ENCODE measurements at regions not wholly inside any gene's neighbourhood (a gene's known extent, or its start where the extent isn't known, plus 50 kb on each side); places are given as distances from the start of the nearest gene placed in this dataset.

DNA sequence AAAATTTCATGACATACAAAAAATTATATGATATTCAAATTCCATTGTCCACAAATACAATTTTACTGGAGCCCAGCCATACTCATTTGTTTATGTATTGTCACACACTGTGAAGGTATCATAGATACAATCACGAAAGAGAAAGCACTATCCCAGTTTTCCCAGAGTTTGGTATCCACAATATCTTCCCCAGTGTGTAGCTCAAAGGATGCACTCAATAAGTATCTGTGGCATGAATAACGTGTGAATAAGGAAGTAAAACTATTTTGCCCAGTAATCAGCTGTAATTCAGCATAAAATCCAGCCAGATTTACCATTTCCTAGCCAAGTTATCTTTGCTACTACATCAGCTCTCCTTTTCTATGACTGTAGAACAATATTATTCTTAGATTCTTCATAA is 131.3 kb upstream of the KCNMB2 start:
- Mint-ChIP-seq H3K9me3 (ENCODE audit: low read depth) (peaks cover 4% of the 10 kb centered on the region), H3K4me1 (ENCODE audit: low read depth) (peaks cover 17% of the 10 kb centered on the region), H3K27ac (ENCODE audit: unreplicated experiment) (no peak overlapping the region), H3K4me3 (ENCODE audit: unreplicated experiment) (no peak overlapping the region), H3K36me3 (ENCODE audit: low read depth) (no peaks in the 10 kb centered on the region), H3K27me3 (ENCODE audit: low read depth) (no peaks in the 10 kb centered on the region)
- TF ChIP-seq, protein P1, sequence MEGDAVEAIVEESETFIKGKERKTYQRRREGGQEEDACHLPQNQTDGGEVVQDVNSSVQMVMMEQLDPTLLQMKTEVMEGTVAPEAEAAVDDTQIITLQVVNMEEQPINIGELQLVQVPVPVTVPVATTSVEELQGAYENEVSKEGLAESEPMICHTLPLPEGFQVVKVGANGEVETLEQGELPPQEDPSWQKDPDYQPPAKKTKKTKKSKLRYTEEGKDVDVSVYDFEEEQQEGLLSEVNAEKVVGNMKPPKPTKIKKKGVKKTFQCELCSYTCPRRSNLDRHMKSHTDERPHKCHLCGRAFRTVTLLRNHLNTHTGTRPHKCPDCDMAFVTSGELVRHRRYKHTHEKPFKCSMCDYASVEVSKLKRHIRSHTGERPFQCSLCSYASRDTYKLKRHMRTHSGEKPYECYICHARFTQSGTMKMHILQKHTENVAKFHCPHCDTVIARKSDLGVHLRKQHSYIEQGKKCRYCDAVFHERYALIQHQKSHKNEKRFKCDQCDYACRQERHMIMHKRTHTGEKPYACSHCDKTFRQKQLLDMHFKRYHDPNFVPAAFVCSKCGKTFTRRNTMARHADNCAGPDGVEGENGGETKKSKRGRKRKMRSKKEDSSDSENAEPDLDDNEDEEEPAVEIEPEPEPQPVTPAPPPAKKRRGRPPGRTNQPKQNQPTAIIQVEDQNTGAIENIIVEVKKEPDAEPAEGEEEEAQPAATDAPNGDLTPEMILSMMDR (IDR thresholded peaks at IDR 0.05), result no peak
- no peak for DNase-seq (ENCODE audit: low spot score)

DNA sequence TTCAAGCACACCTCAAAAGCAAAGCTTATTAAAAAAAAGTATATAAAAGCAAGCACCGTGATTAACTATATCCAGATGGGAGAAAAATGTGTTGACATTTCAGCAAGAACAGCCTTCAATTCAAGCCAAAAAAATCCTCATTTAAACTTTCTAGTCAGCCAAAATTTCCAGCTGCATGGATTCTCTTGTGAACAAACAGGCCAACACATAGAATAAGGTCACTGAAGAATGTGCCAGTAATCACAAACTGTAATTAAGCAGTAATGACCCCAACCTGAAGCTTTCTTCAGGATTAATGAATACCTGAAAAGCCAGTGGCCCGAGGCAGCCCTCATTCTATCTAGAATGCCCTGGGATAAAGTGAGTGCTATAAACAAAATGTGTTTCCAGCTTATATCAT is 130.7 kb upstream of the KCNMB2 start:
- no peaks in the 10 kb centered on the region for H3K36me3 Mint-ChIP-seq (ENCODE audit: low read depth)
- H3K4me3 Mint-ChIP-seq (ENCODE audit: unreplicated experiment), result no peak overlapping the region
- DNase-seq (ENCODE audit: low spot score), result no peak
- peaks cover 17% of the 10 kb centered on the region for H3K4me1 Mint-ChIP-seq (ENCODE audit: low read depth)
- H3K9me3 Mint-ChIP-seq (ENCODE audit: low read depth), result no peaks in the 10 kb centered on the region
- H3K27me3 Mint-ChIP-seq (ENCODE audit: low read depth), result no peaks in the 10 kb centered on the region
- TF ChIP-seq, protein P1 (IDR thresholded peaks at IDR 0.05), result no peak
- no peak overlapping the region for H3K27ac Mint-ChIP-seq (ENCODE audit: unreplicated experiment)

DNA sequence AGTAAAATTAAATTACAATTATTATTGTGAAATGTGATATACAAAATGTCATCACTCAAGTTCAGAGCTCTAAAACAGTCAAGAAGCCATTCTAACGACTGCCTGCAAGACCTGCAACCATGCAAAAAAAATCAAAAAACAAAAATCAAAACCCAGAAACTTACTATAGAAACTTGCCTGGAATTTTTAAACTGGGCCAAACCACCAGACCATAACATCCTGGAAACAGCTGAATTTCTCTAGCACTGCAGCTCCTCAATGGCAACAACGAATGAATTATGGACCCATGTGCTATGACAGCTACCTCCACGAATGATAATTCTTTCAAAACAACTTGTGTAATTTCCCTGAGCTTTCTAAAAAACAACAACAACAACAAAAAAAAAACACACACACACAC is 130.0 kb upstream of the KCNMB2 start:
- Mint-ChIP-seq H3K9me3 (ENCODE audit: low read depth) (no peaks in the 10 kb centered on the region), H3K27ac (ENCODE audit: unreplicated experiment) (no peak overlapping the region)
- TF ChIP-seq, protein P1 (IDR thresholded peaks at IDR 0.05), result no peak

DNA sequence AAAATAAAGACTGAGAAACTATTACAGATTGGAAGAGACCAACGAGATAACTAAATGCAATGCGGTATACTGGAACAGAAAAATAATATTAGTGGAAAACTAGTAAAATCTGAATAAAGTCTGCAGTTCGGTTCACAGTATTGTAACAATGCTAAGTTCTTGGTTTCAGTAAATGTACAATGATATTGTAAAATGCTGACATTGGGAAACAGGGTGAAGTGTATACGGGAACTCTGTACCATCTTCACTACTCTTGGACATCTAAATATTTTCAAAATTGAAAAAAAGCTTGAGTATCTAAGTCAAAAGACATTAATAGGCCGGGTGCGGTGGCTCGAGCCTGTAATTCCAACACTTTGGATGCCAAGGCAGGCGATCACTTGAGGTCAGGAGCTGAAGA is 120.9 kb upstream of the KCNMB2 start:
- DNase-seq (ENCODE audit: low spot score), result no peak
- Mint-ChIP-seq H3K4me3 (ENCODE audit: unreplicated experiment) (no peak overlapping the region), H3K27me3 (ENCODE audit: low read depth) (no peaks in the 10 kb centered on the region), H3K9me3 (ENCODE audit: low read depth) (no peaks in the 10 kb centered on the region), H3K4me1 (ENCODE audit: low read depth) (peaks cover 12% of the 10 kb centered on the region), H3K27ac (ENCODE audit: unreplicated experiment) (no peak overlapping the region), H3K36me3 (ENCODE audit: low read depth) (no peaks in the 10 kb centered on the region)
- TF ChIP-seq, protein P1 (IDR thresholded peaks at IDR 0.05), result no peak

More for the DNA sequence above, 130.0 kb upstream of the KCNMB2 start:
- Mint-ChIP-seq H3K36me3 (ENCODE audit: low read depth) (no peaks in the 10 kb centered on the region), H3K27me3 (ENCODE audit: low read depth) (no peaks in the 10 kb centered on the region), H3K4me1 (ENCODE audit: low read depth) (peaks cover 17% of the 10 kb centered on the region), H3K4me3 (ENCODE audit: unreplicated experiment) (no peak overlapping the region)
- no peak for DNase-seq (ENCODE audit: low spot score)

DNA sequence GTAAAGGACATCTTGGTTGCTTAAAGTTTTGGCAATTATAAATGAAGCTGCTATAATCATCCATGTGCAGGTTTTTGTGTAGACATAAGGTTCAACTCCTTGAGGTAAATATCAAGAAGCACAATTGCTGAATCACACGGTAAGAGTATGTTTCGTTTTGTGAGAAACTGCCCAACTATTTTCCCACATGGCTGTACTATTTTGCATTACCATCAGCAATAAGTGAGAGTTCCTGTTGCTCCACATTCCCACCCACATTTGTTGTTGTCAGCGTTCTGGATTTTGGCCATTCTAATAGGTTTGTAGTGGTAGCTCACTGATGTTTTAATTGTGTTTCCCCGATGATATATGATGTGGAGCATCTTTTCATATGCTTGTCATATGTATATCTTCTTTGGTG is 118.5 kb upstream of the KCNMB2 start:
- H3K4me1 Mint-ChIP-seq (ENCODE audit: low read depth), result peaks cover 15% of the 10 kb centered on the region
- no peak for DNase-seq (ENCODE audit: low spot score)
- no peaks in the 10 kb centered on the region for H3K36me3 Mint-ChIP-seq (ENCODE audit: low read depth)
- TF ChIP-seq, protein P1 (IDR thresholded peaks at IDR 0.05), result no peak
- H3K9me3 Mint-ChIP-seq (ENCODE audit: low read depth), result no peaks in the 10 kb centered on the region
- H3K27ac Mint-ChIP-seq (ENCODE audit: unreplicated experiment), result no peak overlapping the region
- no peak overlapping the region for H3K4me3 Mint-ChIP-seq (ENCODE audit: unreplicated experiment)
- peaks cover under 1% of the 10 kb centered on the region for H3K27me3 Mint-ChIP-seq (ENCODE audit: low read depth)

Data from chondrocyte (in vitro differentiated cells).